ENCODE measurements at regions not wholly inside any gene's neighbourhood (a gene's known extent, or its start where the extent isn't known, plus 50 kb on each side); places are given as distances from the start of the nearest gene placed in this dataset.

DNA sequence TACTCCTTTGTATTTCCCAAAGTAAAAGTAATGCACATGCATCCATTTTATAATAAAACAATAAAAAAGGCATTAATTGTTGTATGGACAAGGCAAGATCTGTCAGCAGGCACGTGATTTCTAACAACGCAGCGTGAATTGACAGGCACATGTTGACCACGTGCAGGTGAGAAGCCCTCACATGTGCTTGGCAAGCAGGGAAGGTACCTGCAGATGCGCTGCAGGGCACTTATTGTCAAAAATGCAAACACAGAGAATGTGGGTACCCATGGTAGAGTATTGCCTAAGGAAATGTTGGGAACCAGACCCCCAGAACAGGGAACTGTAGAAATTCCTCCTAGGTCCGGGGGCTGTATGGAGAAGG, 515.0 kb upstream of the HS6ST1 start:
- TF ChIP-seq ZNF76 (CRISPR knock-in tag; IDR thresholded peaks at IDR 0.05; ENCODE audit: borderline replicate concordance) (no peak), KHSRP (IDR thresholded peaks at IDR 0.05) (no peak), SP1 (CRISPR knock-in tag; IDR thresholded peaks at IDR 0.05) (no peak), RNF2 (IDR thresholded peaks at IDR 0.05) (no peak), EZH2 (IDR thresholded peaks at IDR 0.05; ENCODE audit: borderline replicate concordance, low read depth, low read length) (no peak), NCOA6 (IDR thresholded peaks at IDR 0.05) (no peak), TGIF2 (CRISPR knock-in tag; IDR thresholded peaks at IDR 0.05) (no peak), L3MBTL2 (IDR thresholded peaks at IDR 0.05) (no peak), NFRKB (IDR thresholded peaks at IDR 0.05; ENCODE audit: low read depth) (no peak), CTCF (IDR thresholded peaks at IDR 0.05 in 2 of 3, conservative IDR thresholded peaks at IDR 0.05 in 1 of 3; ENCODE audit: insufficient read depth in 2 of 3, low read depth in 1 of 3, low read length in 3 of 3) (no peak), U2AF1 (optimal IDR thresholded peaks at IDR 0.05; ENCODE audit: low read depth, low read length) (no peak), ZNF24 (IDR thresholded peaks at IDR 0.05) (no peak)
